CD4-positive, alpha-beta T cell treated with Interleukin-4 for 1 hour (primary cell): ENCODE measurements at regions not wholly inside any gene's neighbourhood (a gene's known extent, or its start where the extent isn't known, plus 50 kb on each side); places are given as distances from the start of the nearest gene placed in this dataset.
"Not testable (repeated sequence)": the region's sequence is repeated elsewhere in the genome, so short reads cannot be mapped to it uniquely, and the experiment has no call there.

Experiments used
- DNase-seq, 2 donors: peaks; one replicate each; pipeline ENCODE4 v3.0.0-alpha.2; 2020 to 2022

DNA sequence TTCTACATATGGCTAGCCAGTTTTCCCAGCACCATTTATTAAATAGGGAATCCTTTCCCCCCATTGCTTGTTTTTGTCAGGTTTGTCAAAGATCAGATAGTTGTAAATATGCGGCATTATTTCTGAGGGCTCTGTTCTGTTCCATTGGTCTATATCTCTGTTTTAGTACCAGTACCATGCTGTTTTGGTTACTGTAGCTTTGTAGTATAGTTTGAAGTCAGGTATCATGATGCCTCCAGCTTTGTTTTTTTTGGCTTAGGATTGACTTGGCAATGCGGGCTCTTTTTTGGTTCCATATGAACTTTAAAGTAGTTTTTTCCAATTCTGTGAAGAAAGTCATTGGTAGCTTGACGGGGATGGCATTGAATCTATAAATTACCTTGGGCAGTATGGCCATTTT is 60.0 kb upstream of the GPC3 start:
- not testable (repeated sequence) for DNase-seq

DNA sequence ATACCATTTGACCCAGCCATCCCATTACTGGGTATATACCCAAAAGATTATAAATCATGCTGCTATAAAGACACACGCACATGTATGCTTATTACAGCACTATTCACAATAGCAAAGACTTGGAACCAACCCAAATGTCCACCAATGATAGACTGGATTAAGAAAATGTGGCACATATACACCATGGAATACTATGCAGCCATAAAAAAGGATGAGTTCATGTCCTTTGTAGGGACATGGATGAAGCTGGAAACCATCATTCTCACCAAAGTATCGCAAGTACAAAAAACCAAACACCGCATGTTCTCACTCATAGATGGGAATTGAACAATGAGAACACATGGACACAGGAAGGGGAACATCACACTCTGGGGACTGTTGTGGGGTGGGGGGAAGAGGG is 81.7 kb upstream of the GPC3 start:
- not testable (repeated sequence) for DNase-seq

DNA sequence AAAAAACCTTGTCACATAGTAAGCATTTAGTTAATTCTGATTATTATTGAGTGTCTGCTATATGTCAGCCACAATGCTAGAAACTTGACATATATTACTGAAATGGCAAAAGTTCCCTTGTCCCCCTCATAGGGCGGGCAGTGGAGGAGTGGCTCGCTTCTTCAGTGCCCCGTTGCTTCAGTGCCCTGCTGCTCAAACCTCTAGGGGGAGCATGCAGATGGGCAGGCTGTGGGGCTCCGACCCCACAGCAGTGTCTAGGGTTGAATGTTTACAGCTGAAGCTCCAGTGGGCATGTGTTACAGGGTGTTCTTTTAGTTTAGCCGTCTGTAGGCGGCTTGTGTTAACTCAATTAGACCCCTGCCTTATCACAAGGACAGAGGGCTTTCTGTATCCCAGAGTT is 86.5 kb upstream of the GPC3 start:
- DNase-seq = not testable (repeated sequence)

DNA sequence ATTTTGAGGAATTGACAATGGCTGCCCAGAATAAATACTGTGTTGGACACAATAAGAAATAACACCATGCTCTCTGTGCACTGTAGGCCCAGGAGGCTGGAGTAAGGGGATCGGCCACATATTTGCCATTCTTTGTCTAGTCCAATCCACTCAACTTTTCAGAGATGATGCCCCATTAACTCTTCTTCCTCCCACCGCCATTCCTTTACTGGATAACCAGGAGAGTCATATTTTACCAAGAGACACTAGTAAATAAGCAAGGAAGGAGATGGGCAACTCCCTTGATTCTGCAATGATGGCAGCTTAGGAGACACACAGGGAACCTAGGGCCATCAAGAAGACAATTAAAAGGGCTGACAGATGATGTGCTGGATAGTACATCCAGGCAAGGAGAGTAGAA is 87.9 kb upstream of the GPC3 start:
- DNase-seq = no peak

DNA sequence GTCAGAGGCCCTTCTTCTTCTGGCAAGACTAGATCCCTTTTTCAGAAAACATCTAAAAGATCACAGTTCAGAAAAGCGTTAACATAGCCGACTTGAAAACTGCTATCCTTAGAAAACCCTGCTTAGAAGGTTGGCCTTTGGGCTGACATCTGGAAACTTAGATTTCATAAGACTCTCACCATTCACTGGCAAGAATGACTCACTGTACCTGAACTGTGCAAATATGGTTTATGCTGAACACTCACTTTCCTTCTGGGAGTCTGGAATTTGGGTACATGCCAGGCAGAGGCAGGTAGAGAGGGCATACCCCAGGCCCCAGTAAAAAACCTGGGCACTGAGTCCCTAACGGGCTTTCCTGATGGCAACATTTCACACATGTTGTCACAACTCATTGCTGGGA is 88.8 kb upstream of the GPC3 start:
- no peak for DNase-seq

DNA sequence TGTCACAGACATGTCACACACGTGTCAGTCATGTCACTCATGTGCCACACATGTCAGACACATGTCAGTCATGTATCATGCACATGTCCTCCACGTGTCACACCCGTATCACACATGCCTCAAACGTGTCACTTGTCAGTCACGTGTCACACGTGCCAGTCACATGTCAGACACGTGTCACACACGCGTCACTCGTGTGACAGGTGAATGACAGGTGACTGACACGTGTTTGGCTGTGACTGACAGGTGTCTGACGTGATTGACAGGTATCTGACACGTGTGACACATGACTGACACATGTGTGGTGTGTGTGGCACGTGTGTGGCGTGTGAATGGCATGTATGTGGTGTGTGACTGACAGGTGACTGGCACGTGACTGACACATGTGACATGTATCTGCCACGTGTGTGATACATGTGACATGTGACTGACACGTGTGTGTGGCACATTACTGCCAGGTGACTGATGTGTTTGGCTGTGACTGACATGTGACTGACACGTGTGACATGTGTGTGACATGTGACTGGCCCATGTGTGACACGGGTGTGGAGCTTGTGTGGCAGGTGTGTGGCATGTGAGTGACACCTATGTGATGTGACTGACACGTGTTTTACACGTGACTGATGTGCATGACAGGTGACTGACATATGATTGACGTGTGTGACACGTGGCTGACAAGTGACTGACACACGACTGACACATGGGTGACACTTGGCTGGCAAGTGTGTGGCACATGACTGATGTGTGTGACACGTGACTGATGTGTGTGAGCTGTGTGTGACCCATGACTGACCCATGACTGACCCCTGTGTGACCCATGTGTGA is 90.7 kb upstream of the GPC3 start:
- no peak for DNase-seq

DNA sequence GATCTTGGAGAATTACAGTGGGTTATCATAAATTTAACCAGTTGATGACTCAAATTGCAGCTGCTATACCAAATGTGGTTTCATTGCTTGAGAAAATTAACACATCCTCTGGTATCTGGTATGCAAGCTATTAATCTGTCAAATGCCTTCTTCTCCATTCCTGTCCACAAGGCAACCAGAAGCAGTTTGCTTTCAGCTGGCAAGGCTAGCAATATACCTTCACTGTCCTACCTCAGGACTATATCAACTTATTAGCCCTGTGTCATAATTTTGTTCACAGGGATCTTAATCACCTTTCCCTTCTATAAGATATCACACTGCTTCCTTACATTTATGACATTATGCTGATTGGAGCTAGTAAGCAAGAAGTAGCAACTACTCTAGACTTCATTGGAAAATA is 110.0 kb upstream of the GPC3 start:
- no peak for DNase-seq

DNA sequence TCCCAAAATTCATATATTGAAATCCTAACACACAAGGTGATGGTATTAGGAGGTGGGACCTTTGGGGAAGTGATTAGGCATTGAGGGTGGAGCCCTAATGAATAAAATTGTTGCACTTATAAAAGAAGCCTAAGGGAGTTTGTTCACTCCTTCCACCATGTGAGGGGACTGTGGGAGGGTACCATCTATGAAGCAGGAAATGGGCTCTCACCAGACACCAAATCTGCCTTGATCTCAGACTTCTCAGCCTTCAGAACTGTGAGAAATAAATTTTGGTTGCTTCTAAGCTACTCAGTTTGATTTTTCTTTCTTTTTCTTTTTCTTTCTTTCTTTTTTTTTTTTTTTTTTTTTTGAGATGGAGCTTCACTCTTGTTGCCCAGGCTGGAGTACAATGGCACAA is 116.2 kb upstream of the GPC3 start:
- no peak for DNase-seq

DNA sequence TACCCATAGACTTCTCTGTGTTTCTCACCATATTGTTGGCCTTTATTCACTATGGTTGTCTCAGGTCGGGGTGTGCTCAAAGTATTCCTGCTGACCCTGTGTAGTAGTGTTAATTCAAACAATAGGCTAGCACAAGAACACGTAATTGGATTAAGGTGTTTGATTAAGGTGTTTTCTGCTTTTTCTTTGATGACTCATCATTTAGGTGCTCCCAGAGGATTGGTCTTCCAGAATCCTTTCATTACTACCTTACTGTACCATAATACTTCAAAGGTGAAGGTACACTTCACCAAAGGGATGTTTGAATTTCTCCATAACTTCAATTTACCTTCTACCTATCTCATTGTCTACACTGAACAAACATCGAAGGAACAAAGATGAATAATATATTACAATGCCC is 121.7 kb upstream of the CCDC160 start:
- DNase-seq = no peak

DNA sequence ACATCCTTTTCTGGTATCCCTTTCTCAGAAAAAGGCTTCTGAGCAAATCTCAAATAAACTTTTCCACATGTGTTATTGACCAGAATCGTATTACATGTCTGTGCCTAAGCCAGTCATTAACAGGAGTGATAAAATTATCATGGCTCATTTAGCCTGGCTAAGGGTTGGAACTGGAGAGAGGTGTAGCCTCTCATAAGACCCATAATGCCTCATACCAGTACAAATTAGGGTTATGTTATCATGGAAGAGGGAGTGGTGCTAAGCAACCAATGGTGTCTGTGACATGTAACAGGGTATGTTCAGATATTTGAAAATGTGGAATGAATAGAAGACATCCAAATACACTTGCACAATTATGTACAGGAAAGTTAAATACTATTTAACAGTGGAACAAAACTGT is 99.6 kb upstream of the CCDC160 start:
- DNase-seq = no peak

DNA sequence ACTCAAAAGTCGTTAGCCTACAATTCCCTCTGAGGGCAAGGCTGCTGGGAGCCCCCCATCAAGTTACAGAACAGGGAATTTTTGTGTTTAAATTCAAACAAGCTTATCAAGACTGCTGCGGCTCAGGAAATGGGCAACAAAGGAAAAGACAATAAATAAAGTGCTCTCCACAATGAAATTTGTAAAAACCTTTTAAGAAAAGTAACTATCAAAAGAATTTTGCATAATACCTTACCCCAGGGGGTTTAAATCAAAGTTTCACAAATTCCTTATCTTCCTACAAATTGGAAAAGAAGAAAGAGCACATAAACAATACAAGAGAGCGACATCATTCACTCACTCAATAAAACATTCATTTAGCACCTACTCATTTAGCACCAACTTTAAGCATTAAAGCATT is 97.9 kb upstream of the CCDC160 start:
- DNase-seq = no peak

DNA sequence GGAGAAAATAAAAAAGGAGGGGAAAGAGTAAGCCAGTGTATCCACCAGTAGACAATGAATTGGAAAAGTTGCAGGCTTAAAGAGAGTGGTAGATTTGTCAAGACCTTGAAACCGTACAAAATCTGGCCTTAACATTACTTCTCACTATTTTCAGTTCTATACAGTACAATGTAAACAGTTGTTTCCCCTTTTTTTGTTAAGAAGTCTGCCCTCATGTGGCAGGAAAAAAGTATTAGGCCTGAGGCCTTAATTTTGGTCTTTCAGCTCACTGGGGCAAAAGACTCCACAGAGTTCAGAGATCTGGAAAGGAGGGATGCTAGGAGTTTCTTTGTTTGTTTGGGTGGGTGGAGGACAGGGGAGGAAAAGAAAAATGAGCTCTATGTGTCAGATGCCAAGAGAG is 92.8 kb upstream of the CCDC160 start:
- peak in 1 of 2 donors; percentile 5 for DNase-seq

DNA sequence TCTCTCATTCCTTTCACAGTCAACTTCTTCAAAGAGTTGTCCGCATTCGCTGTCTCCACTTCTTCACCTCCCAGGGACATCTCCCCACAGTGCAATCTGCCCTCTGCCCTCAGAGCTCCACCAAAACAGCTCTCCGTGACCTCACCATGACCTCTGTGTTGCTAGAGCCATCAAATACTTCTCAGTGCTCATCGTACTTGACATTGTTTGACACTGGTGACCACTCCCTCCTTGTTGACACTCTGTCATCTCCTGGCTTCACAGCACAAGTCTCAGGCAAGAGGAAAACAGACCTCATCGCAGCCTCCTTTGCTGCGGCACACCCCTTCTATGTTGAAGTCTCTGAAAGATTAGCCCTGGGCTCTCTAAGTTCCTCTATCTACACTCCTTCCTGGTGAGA is 90.5 kb upstream of the CCDC160 start:
- no peak for DNase-seq

DNA sequence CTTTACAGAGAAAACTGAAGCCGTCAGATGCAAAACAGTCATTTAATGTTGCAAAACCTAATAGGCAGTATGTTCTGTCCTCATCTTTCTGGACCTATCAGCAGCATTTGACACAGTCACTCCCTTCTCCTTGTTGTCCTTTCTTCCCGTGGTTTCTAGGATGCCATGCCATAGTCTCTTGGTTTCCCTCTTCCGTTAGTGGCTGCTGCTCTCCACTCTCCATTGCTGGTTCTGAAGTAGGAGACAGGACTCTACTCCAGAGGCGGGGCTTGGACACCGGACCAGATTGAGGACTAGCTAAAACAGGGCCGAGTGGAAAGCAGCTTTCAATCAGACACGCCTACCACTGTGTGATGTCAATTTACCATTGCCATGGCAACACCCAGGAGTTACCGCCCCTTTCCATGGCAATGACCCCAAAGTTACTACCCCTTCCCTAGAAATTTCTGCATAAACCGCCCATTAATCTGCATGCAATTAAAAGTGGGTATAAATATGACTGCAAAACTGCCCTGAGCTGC is 88.8 kb upstream of the CCDC160 start:
- DNase-seq = no peak

DNA sequence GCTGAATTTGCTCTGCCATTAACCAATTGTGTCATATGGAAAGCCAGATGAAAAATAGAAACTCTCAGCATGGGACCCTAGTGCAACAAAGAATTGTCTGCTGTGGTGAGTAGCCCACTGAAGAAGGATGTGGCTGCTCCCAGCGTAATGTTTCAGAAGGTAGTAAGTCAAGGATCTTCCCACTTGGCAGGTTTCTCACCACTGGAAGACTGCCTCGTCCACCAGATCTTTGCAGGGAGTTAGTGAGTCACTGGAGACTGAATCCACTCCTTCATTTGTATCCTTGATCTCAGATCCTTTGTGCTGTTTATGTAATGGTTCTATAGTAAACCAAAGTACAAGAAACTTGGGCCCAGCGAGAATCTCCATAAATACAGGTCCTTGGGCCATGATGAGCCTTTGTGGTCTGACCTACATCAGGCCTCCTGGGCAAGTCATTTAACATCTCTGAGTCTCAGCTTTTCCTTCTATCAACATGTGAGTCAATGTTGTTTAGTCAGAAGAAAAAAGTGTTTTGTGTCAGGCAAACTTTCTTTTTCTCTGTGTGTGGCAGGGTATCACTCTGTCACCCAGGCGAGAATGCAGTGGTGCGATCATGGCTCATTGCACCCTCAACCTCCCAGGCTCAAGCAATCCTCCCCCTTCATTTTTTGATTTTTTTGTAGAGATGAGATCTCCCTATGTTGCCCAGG is 78.0 kb upstream of the CCDC160 start:
- DNase-seq = no peak

DNA sequence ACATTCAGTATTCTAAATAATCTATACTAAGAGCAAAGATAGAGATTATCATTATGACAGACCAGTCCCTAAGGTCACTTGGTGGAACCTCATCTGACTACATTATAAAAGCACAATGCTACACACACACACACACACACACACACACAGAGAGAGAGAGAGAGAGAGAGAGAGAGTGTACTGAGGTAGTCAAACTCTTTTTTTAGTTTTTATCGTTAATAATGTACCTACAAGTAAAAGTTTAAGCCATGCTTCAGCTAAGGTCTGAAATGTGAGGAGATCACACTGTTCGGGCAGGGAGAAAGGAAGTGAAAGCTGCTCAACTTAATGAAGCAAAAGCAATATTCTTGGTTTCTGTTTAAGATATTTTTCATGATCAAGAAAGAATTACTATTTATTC is 75.8 kb upstream of the CCDC160 start:
- no peak for DNase-seq

DNA sequence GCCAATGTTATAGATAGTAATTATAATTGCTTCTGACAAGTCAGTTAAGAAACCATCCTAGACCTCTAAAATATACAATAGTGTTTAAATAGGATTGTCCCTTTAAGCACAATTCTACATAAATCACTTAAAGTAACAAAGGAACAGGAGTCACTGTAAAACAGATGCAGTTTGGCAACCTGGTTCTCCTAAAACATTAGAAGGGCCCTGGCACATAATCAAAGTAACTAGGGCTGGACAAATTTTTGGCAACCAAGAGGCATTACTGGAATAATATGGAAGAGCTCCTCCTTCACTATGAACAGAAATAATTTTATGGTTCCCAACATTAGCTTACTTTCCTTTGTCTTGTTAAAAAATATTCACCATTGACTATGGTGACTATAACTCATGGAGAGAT is 75.0 kb upstream of the CCDC160 start:
- no peak for DNase-seq

DNA sequence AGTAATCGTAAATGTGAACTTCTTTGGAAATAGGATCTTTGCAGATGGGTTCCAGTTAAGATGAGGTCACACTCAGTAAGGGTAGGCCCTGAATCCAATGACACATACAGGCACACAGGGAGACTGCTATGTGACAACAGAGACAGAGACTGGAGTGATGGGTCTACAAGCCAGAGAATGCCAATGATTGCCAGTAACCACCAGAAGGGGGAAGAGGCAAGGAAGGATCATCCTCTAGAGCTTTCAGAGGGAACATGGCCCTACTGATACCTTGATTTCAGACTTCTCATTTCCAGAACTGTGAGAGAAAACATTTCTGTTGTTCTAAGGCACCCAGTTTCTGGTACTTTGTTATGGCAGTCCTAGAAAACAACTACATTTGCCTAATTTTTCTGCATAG is 73.1 kb upstream of the CCDC160 start:
- DNase-seq = no peak

DNA sequence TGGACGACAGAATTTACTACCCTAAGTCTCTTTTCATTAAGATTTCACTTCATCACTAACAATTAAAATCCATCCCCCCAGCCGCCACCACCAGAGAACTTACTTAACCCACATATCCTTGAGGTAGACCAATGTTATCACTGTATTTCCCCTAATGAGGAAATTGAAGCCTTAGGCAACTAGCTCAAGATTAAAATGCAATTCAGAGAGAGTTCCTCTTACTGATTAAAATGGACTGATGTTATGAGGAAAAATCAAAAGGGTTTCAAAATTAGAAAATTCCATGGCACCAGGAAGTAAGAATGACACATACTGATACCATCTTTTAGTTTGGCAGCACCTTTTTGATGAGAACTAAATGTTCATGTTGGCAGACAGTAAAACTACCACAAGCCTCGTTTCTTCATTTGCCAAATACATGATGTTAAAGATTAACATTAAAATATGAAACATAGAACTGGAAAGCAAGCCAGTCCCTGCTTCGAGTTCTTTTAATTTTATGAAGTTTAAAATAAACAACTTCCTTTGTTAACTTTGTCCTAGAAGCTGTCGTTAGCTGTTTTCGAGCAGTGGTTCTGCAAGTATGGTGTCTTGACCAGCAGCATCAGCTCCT is 69.3 kb upstream of the CCDC160 start:
- no peak for DNase-seq

DNA sequence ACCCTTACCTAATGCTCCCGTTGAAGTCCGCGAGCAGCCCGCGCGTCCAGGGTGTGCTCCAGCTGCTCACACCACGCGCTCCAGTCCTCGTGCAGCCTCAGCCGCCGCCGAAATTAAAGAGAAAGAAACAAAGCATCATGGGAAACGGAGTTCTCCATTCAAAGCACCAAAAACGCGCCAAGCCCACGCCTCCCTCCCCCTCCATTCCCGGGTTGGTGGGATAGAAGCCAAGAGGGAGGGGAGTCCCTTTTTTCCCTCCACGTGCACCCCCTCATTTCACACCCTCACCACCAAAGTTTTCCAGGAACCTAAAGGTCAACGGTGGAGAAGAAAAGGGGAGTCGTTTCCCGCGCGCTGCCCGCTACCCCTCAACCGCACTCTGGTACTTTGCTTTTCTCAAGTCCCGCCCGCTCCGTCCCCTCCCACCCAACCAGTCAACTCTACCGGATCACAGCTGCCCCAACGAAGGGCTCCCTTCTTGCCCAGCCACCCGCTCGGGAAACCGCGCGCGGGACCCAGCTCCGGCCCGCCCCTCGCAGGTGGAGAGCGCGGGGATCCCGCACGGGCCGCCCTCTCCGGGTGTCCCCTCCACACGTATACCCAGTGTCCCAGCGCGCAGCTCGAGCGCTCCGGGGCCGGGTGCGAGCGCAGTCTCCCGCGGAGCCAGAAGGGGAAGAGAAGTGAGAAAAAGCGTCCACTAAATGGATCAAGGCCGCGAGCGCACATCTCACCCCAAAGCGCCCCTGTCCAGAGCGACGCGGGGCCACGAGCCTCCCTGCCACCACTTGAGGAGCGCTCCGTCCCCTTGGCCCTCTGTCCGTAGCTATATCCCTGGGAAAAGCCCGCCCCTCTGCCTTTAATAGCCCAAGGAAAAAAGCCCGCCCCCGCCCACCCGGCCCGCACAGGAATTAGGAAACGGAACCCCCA is 65.1 kb upstream of the CCDC160 start:
- DNase-seq = peak; percentile 32 to 36

DNA sequence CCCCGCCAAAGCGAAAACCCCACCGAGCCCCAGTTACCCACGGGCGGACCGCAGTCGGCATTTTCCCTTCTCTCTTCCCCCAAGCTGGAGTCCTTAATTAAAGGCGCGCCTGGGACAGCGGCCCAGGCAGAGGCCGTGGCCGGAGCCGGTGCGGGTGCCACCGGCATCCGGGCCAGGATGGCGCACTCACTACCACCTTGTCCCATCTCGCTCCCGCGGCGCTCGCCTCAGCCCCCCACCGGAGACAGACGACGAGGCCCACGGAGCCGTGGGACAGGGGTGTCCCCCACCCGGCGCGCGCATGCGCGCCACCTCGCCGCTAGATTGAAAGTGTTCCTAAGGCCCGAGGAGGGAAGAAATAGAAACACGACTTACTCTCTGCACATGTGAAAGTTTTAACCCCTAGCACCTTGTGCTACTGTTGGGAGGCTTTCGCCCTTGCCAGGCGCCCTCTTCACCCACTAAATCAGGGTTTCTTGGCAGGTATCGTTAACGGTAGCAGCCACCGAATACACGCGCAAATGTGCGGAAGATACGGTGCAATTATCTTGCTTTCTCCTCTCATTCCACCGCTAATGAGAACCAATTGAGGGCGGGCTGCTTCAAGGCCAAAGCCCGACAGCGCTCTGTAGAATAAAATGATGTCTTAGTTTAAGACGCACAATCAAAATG is 64.3 kb upstream of the CCDC160 start:
- DNase-seq = peak; percentile 47 to 49
